ENCODE measurements at regions not wholly inside any gene's neighbourhood (a gene's known extent, or its start where the extent isn't known, plus 50 kb on each side); places are given as distances from the start of the nearest gene placed in this dataset.

DNA sequence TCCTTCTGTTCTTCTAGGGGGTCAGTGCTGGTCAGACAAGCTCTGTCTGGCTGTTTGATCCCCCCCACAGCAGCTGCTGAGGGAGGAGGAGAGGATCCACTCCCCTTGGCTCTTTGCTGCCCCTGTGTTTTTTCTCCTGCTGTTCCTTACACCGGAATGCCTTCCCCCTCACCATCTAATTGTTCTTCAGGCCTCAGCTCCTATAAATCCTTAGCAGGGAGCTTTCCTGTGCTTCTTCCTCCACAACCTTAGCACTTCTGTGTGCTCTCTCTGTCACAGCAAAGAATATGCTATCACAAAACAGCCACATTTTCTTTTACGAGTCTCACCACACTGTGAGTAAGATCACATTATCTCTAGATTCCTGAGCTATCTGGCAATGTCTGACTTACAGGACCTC lies 196.6 kb downstream of the OTOR start:
- peaks cover 0 to 8% (median 0%) of the 10 kb centered on the region in 4 donors for H3K4me1 ChIP-seq
- intact Hi-C loops (cut with DNase I), result no loop called here
- no peak overlapping the region for H3K27ac ChIP-seq
- H3K4me3 ChIP-seq, result no peak overlapping the region
- no peak for DNase-seq
- no peak for TF ChIP-seq EP300 (IDR thresholded peaks at IDR 0.05)
- no peak for TF ChIP-seq POLR2AphosphoS5 (IDR thresholded peaks at IDR 0.05)
- TF ChIP-seq POLR2A (IDR thresholded peaks at IDR 0.05), result no peak
- TF ChIP-seq CTCF (IDR thresholded peaks at IDR 0.05), result no peak
- H3K36me3 ChIP-seq, result no peaks in the 10 kb centered on the region
- H3K27me3 ChIP-seq, result no peaks in the 10 kb centered on the region
- WGBS, 2 donors, result 49 to 78% methylated on average over 2 of the region's 2 CpGs
- H3K9me3 ChIP-seq, result peaks cover 0 to 2% (median 0%) of the 10 kb centered on the region in 4 donors

DNA sequence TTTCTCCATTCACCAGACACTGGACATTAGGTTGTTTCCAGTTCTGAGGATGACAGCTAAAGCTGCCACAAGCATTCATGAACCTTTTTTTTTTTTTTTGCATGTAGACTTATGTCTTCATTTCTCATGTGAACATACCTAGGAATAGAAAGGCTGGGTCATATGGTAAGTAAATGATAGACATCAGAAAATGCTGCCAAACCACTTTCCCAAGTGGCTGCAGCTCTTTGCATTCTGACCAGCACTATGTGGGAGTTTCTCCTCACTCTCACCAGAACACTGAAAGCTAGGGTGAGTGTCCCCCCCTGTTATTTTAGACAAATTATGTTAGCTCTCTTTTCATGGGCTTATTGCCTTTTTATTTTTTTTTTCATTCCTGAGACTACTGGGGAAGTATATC lies 197.5 kb downstream of the OTOR start:
- TF ChIP-seq POLR2A (IDR thresholded peaks at IDR 0.05), result no peak
- intact Hi-C loops (cut with DNase I), result no loop called here
- H3K27ac ChIP-seq, result no peak overlapping the region

DNA sequence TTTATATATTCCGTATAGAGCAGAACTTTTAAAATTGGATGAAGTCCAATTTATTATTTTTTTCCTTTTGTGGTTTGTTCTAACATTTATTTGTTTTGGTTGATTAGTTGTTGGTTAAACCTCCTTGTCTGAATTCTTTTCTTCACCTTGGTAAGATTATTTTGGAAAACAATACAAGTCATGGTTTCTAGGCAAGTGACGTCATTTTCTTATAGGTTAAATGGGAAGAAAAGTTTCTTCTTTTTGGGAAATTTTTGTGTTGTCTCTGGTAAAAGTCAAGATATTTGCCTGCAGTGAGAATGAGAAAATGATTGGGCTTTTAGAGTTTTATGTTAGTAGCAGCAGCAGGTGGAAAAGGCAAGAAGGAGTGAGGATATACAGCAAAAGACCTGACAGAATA lies 197.9 kb downstream of the OTOR start:
- no peak overlapping the region for H3K27ac ChIP-seq

More for the DNA sequence above, 197.5 kb downstream of the OTOR start:
- Histone ChIP-seq H3K4me3 (no peak overlapping the region), H3K4me1 (peaks cover 0 to 8% (median 0%) of the 10 kb centered on the region in 4 donors), H3K9me3 (peaks cover 0 to 2% (median 0%) of the 10 kb centered on the region in 4 donors), H3K27me3 (no peaks in the 10 kb centered on the region), H3K36me3 (no peaks in the 10 kb centered on the region)
- DNase-seq, result no peak

GRCh38 chr20:16947479-16947878 lies 199.3 kb downstream of the OTOR start:
- no peak overlapping the region for H3K4me3 ChIP-seq
- H3K9me3 ChIP-seq, result peaks cover 0 to 2% (median 0%) of the 10 kb centered on the region in 4 donors
- H3K27me3 ChIP-seq, result no peaks in the 10 kb centered on the region
- H3K4me1 ChIP-seq, result peaks cover 0 to 8% (median 0%) of the 10 kb centered on the region in 4 donors
- no peak for TF ChIP-seq POLR2A (IDR thresholded peaks at IDR 0.05)
- TF ChIP-seq EP300 (IDR thresholded peaks at IDR 0.05), result no peak
- TF ChIP-seq CTCF (IDR thresholded peaks at IDR 0.05), result no peak
- no peak for TF ChIP-seq POLR2AphosphoS5 (IDR thresholded peaks at IDR 0.05)
- DNase-seq, result no peak
- H3K27ac ChIP-seq, result peak overlapping the region in 2 of 4 donors; percentile 12 to 65
- 57 to 63% methylated on average over 2 of the region's 2 CpGs for WGBS, 2 donors
- intact Hi-C loops (cut with DNase I), result no loop called here
- H3K36me3 ChIP-seq, result no peaks in the 10 kb centered on the region

More for the DNA sequence above, 197.9 kb downstream of the OTOR start:
- intact Hi-C loops (cut with DNase I), result no loop called here
- DNase-seq, result no peak
- peaks cover 0 to 2% (median 0%) of the 10 kb centered on the region in 4 donors for H3K9me3 ChIP-seq
- WGBS, 2 donors, result 85 to 93% methylated on average over 2 of the region's 2 CpGs
- TF ChIP-seq POLR2A (IDR thresholded peaks at IDR 0.05), result no peak
- no peak for TF ChIP-seq EP300 (IDR thresholded peaks at IDR 0.05)
- TF ChIP-seq CTCF (IDR thresholded peaks at IDR 0.05), result no peak
- TF ChIP-seq POLR2AphosphoS5 (IDR thresholded peaks at IDR 0.05), result no peak
- H3K4me1 ChIP-seq, result peaks cover 0 to 8% (median 0%) of the 10 kb centered on the region in 4 donors
- no peak overlapping the region for H3K4me3 ChIP-seq
- H3K27me3 ChIP-seq, result no peaks in the 10 kb centered on the region
- no peaks in the 10 kb centered on the region for H3K36me3 ChIP-seq

- H3K27me3 ChIP-seq, result no peaks in the 10 kb centered on the region
- DNase-seq, result no peak
- H3K4me1 ChIP-seq, result peaks cover 0 to 8% (median 0%) of the 10 kb centered on the region in 4 donors
- no peak overlapping the region for H3K4me3 ChIP-seq
- intact Hi-C loops (cut with DNase I), result no loop called here
- WGBS, 2 donors, result 75 to 79% methylated on average over 2 of the region's 2 CpGs
- no peak for TF ChIP-seq POLR2AphosphoS5 (IDR thresholded peaks at IDR 0.05)
- peaks cover 0 to 2% (median 0%) of the 10 kb centered on the region in 4 donors for H3K9me3 ChIP-seq
- H3K36me3 ChIP-seq, result no peaks in the 10 kb centered on the region
- H3K27ac ChIP-seq, result no peak overlapping the region
Measured at GRCh38 chr20:16951876-16952275, 203.7 kb downstream of the OTOR start.

DNA sequence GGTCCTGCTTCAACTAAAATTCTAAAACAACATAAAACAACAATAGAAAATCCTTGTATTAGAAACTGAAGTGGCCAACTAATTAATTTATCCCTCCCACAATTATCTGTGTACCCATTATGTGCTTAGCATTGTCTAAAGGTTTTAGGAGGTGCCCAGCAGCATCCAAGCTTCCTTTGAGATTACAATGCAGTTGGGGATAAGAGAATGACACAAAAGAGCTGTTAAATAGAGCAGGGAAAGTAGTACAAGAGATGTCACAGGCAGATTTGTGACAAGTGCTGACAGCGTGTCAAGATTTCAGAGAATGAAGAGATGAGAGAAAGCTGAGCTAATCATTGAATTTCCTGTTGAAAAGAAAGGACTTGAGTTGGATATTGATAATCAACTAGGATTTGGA lies 204.8 kb downstream of the OTOR start:
- no peak overlapping the region for H3K27ac ChIP-seq
- TF ChIP-seq CTCF (IDR thresholded peaks at IDR 0.05) (no peak), EP300 (IDR thresholded peaks at IDR 0.05) (no peak), POLR2A (IDR thresholded peaks at IDR 0.05) (no peak), POLR2AphosphoS5 (IDR thresholded peaks at IDR 0.05) (no peak)
- no peak overlapping the region for H3K4me3 ChIP-seq
- peaks cover 0 to 3% (median 0%) of the 10 kb centered on the region in 4 donors for H3K4me1 ChIP-seq
- H3K36me3 ChIP-seq, result no peaks in the 10 kb centered on the region
- 75 to 78% methylated on average over 1 of the region's 1 CpG for WGBS, 2 donors
- no peak for DNase-seq
- peaks cover 0 to 2% (median 0%) of the 10 kb centered on the region in 4 donors for H3K9me3 ChIP-seq
- intact Hi-C loops (cut with DNase I), result no loop called here
- H3K27me3 ChIP-seq, result no peaks in the 10 kb centered on the region
